ENCODE measurements at regions not wholly inside any gene's neighbourhood (a gene's known extent, or its start where the extent isn't known, plus 50 kb on each side); places are given as distances from the start of the nearest gene placed in this dataset.

GRCh38 chr13:40386586-40386985, 279.9 kb downstream of the FOXO1 start:
- TF ChIP-seq NFRKB (IDR thresholded peaks at IDR 0.05) (no peak), SP1 (IDR thresholded peaks at IDR 0.05) (no peak), SUZ12 (IDR thresholded peaks at IDR 0.05) (no peak), FOXA1 (IDR thresholded peaks at IDR 0.05) (no peak), FOXM1 (IDR thresholded peaks at IDR 0.05; ENCODE audit: borderline replicate concordance) (no peak), BHLHE40 (IDR thresholded peaks at IDR 0.05; ENCODE audit: borderline replicate concordance) (no peak), HDGF (IDR thresholded peaks at IDR 0.05; ENCODE audit: borderline replicate concordance) (no peak), ELF4 (IDR thresholded peaks at IDR 0.05) (no peak), FOXK2 (IDR thresholded peaks at IDR 0.05) (no peak), PKNOX1 (IDR thresholded peaks at IDR 0.05) (no peak), ARNT (IDR thresholded peaks at IDR 0.05) (no peak), L3MBTL2 (conservative IDR thresholded peaks at IDR 0.05) (no peak), TARDBP (IDR thresholded peaks at IDR 0.05) (no peak)
